H1 (cell line): ENCODE measurements at regions not wholly inside any gene's neighbourhood (a gene's known extent, or its start where the extent isn't known, plus 50 kb on each side); places are given as distances from the start of the nearest gene placed in this dataset.

ENCODE experiments used
- ATF2 ChIP-seq: IDR thresholded peaks from 2 replicates; pipeline ENCODE4 v1.6.1; 2012; ENCODE audit warnings: low read length, inconsistent platforms
- CBX5 ChIP-seq: fragments of 300-800, 300-1000 bp; sonication (generic); IDR thresholded peaks from 2 replicates; pipeline ENCODE4 v1.7.1; 2016; ENCODE audit warnings: antibody characterized with exemption, low read length, low read depth
- CBX8 ChIP-seq: fragments of 300-800, 300-1000 bp; sonication (generic); IDR thresholded peaks from 2 replicates; pipeline ENCODE4 v1.7.1; 2016; ENCODE audit warnings: low read depth, low read length, borderline replicate concordance
- HDAC2 ChIP-seq, 2 experiments: fragments of 300-600 bp in 1 of 2; sonication (generic) in 1 of 2; IDR thresholded peaks; 2 replicates each; pipeline ENCODE4 v1.6.1; 2011 to 2012; ENCODE audit warnings: low read depth in 2 of 2, low read length in 2 of 2, mild to moderate bottlenecking in 2 of 2, moderate library complexity in 2 of 2, borderline replicate concordance in 1 of 2, inconsistent platforms in 1 of 2
- SP4 ChIP-seq: IDR thresholded peaks from 2 replicates; pipeline ENCODE4 v1.6.1; 2012; ENCODE audit warnings: low read length, inconsistent platforms
- TCF12 ChIP-seq: IDR thresholded peaks from 2 replicates; pipeline ENCODE4 v1.6.1; 2011; ENCODE audit warnings: low read depth, mild to moderate bottlenecking, low read length
- TEAD4 ChIP-seq: IDR thresholded peaks from 2 replicates; pipeline ENCODE4 v1.6.1; 2012; ENCODE audit warnings: low read depth, low read length, inconsistent platforms, mixed read lengths

- TF ChIP-seq SP4, result no peak
- TF ChIP-seq CBX5, result no peak
- TF ChIP-seq HDAC2 (IDR thresholded peaks at IDR 0.05; ENCODE audit: borderline replicate concordance in 1 of 2, low read depth in 2 of 2, low read length in 2 of 2), result no peak
- TF ChIP-seq TEAD4, result no peak
- TF ChIP-seq TCF12, result no peak
- no peak for TF ChIP-seq ATF2
- no peak for TF ChIP-seq CBX8
These were observed 471.3 kb downstream of the OMA1 start (continued) for GRCh38 chr1:58075188-58075578.
